HepG2 (cell line): ENCODE measurements at regions not wholly inside any gene's neighbourhood (a gene's known extent, or its start where the extent isn't known, plus 50 kb on each side); places are given as distances from the start of the nearest gene placed in this dataset.

Experiments used
- EP300 ChIP-seq, 3 experiments: sonication (generic) in 1 of 3; formaldehyde crosslinking in 1 of 3; IDR thresholded peaks; 2 replicates each; pipeline versions ENCODE4 v1.5.1 to v1.6.1; 2011 to 2020; ENCODE audit warnings: low read depth in 2 of 3, low read length in 2 of 3, borderline replicate concordance in 1 of 3, improper control_type of control experiment in 1 of 3, mild to moderate bottlenecking in 1 of 3, missing genetic modification reagents in 1 of 3, moderate library complexity in 1 of 3
- FOXM1 ChIP-seq: sonication (generic); formaldehyde crosslinking; IDR thresholded peaks from 2 replicates; pipeline ENCODE4 v1.5.0; 2020; ENCODE audit warnings: missing genetic modification reagents
- GTF2F1 ChIP-seq: fragments of 150-350 bp; IDR thresholded peaks from 2 replicates; pipeline ENCODE4 v1.6.1; 2014; ENCODE audit warnings: low read length
- NFIB ChIP-seq: sonication (generic); formaldehyde crosslinking; IDR thresholded peaks from 2 replicates; pipeline ENCODE4 v1.9.0; 2021; ENCODE audit warnings: missing genetic modification reagents, mild to moderate bottlenecking, borderline replicate concordance
- TAF1 ChIP-seq: sonication (generic); formaldehyde crosslinking; IDR thresholded peaks from 2 replicates; pipeline ENCODE4 v1.4.0; 2020; ENCODE audit warnings: missing genetic modification reagents
- ZFP41 ChIP-seq: sonication (generic); formaldehyde crosslinking; IDR thresholded peaks from 2 replicates; pipeline ENCODE4 v1.4.0; 2020; ENCODE audit warnings: mild to moderate bottlenecking, missing genetic modification reagents, borderline replicate concordance
- ZNF431 ChIP-seq: sonication (generic); formaldehyde crosslinking; IDR thresholded peaks from 2 replicates; pipeline ENCODE4 v1.9.0; 2022; ENCODE audit warnings: missing genetic modification reagents, low read depth, mild to moderate bottlenecking, borderline replicate concordance
- ZNF747 ChIP-seq: sonication (generic); formaldehyde crosslinking; IDR thresholded peaks from 2 replicates; pipeline ENCODE4 v1.8.1; 2023; ENCODE audit warnings: missing genetic modification reagents, mild to moderate bottlenecking, borderline replicate concordance

DNA sequence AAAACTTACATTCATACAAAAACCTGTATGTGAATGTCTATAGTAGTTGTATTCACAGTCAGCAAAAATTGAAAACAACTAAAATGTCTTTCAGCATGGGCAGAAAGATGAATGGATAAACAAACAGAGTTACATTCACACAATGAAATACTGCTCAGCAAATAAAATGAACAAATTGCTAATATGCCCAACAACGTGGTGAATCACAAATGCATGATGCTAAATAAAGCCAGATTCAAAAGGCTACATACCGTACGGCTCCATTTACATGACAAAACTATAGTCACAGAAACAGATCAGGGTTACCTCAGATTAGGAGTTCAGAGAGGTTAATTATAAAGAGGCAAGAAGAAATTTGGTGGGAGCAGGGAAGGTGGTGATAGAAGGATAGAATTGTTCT, 100.7 kb upstream of the KCTD3 start:
- TF ChIP-seq TAF1 (CRISPR knock-in tag), result no peak
- no peak for TF ChIP-seq ZNF747
- TF ChIP-seq FOXM1 (CRISPR knock-in tag), result no peak
- no peak for TF ChIP-seq ZFP41 (CRISPR knock-in tag)
- TF ChIP-seq ZNF431 (CRISPR knock-in tag), result no peak
- no peak for TF ChIP-seq EP300 (IDR thresholded peaks at IDR 0.05; ENCODE audit: low read depth in 2 of 2, low read length in 2 of 2)
- no peak for TF ChIP-seq EP300 (CRISPR knock-in tag; IDR thresholded peaks at IDR 0.05; ENCODE audit: borderline replicate concordance)
- TF ChIP-seq GTF2F1, result no peak
- TF ChIP-seq NFIB (CRISPR knock-in tag), result no peak
